ENCODE measurements at regions not wholly inside any gene's neighbourhood (a gene's known extent, or its start where the extent isn't known, plus 50 kb on each side); places are given as distances from the start of the nearest gene placed in this dataset.

GRCh38 chrX:155767876-155768769, 113.0 kb upstream of the VAMP7 start:
- TF ChIP-seq CTCF (IDR thresholded peaks at IDR 0.05; ENCODE audit: insufficient read depth, low read depth, low read length) (no peak), EZH2 (IDR thresholded peaks at IDR 0.05; ENCODE audit: insufficient read depth, low read length) (no peak)

Measured in astrocyte (in vitro differentiated cells and primary cell).